ENCODE measurements at regions not wholly inside any gene's neighbourhood (a gene's known extent, or its start where the extent isn't known, plus 50 kb on each side); places are given as distances from the start of the nearest gene placed in this dataset.
A peak's percentile ranks its signal among the peaks of the same experiment; 100 is the strongest.

DNA sequence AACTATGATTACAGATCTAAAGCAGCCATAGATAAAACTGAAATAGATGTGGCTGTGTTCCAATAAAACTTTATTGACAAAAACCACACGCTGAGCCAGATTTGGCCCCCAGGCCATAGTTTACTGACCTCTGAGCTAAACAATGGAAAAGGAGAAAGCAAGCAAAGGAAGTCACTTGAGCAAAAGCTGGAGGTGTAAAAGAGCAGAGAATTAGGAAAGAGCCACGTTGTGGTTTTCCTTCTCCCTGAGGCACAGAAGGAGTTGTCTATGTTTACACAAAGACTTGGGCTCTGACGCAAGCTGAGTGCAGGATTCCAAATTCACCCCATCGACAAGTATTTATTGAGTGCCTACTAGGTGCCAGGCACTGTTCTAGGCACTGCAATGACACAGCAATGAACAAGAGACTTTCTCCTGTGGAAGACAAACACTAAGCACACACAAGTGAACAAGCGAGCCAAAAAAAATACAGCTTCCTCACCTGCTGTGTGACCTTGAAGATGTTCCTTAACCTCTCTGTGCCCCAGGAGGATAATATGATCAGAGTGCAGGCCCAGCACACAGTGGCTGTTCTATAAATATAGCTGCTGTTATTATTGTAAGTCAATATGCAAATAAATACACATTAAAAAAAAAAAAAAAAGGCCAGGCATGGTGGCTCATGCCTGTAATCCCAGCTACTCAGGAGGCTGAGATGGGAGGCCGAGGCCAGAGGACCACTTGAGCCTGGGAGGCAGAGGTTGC lies 75.4 kb upstream of the PTPN1 start (continued):
- TF ChIP-seq, protein P1, sequence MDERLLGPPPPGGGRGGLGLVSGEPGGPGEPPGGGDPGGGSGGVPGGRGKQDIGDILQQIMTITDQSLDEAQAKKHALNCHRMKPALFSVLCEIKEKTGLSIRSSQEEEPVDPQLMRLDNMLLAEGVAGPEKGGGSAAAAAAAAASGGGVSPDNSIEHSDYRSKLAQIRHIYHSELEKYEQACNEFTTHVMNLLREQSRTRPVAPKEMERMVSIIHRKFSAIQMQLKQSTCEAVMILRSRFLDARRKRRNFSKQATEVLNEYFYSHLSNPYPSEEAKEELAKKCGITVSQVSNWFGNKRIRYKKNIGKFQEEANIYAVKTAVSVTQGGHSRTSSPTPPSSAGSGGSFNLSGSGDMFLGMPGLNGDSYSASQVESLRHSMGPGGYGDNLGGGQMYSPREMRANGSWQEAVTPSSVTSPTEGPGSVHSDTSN (CRISPR knock-in tag; IDR thresholded peaks at IDR 0.05; ENCODE audit: low read depth): no peak
- TF ChIP-seq, protein P1 (tag; conservative IDR thresholded peaks at IDR 0.05; ENCODE audit: low read depth): 0 out of 2 replicates have a peak, but pooled peaks have one; percentile 23
- TF ChIP-seq NR2C2 (CRISPR knock-in tag; IDR thresholded peaks at IDR 0.05) (no peak), NR2C2 (tag; IDR thresholded peaks at IDR 0.05) (peak; percentile 16)

DNA sequence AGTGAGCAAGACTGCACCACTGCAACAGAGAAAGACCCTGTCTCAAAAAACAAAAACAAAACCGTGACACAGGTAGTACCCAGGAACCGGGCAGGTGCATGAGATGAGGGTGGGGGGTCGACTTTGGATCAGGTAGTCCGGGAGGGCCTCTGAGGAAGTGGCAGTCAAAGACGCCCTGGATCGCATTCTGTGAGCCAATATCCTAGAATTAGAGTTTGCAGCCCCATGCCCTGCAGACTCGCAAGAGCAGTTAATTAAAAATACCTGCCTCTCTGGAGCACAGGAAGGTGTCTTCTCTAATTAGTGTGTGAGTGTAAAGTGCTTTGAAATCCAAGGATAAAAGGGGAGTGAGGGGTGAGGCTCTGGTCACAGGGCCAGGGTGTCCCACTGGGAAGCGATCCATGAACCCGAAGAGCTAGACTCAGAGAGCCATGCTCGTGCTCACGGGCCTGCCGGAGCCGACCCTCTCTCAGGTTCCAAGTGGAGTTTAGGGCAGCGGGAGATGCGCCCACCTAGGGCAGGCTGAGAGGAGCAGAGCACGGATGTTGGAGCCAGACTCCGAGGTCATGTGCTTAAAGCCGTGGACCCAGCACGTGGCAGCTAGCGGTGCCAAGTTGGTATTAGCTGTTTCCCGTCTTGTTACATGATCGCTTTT lies 74.7 kb upstream of the PTPN1 start:
- Histone ChIP-seq H4K20me1 (replicated peaks; ENCODE audit: control insufficient read depth, insufficient read depth, low read length) (no peaks in the 10 kb centered on the region), H3K9me1 (ENCODE audit: control insufficient read depth, insufficient read depth, low read length) (no peaks in the 10 kb centered on the region), H3K36me3 (ENCODE audit: control insufficient read depth, insufficient read depth, low read length) (no peaks in the 10 kb centered on the region), H3K79me2 (ENCODE audit: control insufficient read depth, insufficient read depth, low read length) (no peaks in the 10 kb centered on the region), H3K4me3 (no peak overlapping the region), H2AFZ (ENCODE audit: low read depth, low read length) (no peak overlapping the region), H3K27ac (ENCODE audit: extremely low read depth, low read depth, low read length) (no peak overlapping the region), H3K4me1 (replicated peaks in 1 of 2; ENCODE audit: control insufficient read depth in 2 of 2, insufficient read depth in 2 of 2, low read length in 2 of 2) (peaks cover 37% of the 10 kb centered on the region in 2 experiments), H3K9ac (ENCODE audit: insufficient read depth in 1 of 2, low read depth in 2 of 2, low read length in 2 of 2) (peak overlapping the region in 1 of 2 experiments; percentile 49; a peak in 1 of 4 replicates), H3K9me3 (replicated peaks; ENCODE audit: control insufficient read depth, insufficient read depth, low read depth, low read length) (no peaks in the 10 kb centered on the region), H3K4me2 (ENCODE audit: insufficient read depth, low read length) (no peak overlapping the region), H3K27me3 (ENCODE audit: control insufficient read depth in 2 of 2, insufficient read depth in 2 of 2, low read length in 2 of 2) (no peaks in the 10 kb centered on the region)
- FAIRE-seq: no peak
- in situ Hi-C loops (cut with MboI) (no loop called here), intact Hi-C loops (cut with micrococcal nuclease) (no loop called here)
- CTCF ChIA-PET (ENCODE audit: low intra/inter-chr PET ratio): no interaction called here
- DNase-seq (ENCODE audit: extremely low read depth in 1 of 4, low spot score in 3 of 4): no peak
- BruUV-seq (replicated peaks): no TSS peak
- 80% methylated on average over 22 of the region's 22 CpGs for WGBS (ENCODE audit: insufficient coverage, low coverage, missing lambda C conversion rate)
- ATAC-seq: no peak
- POLR2A ChIA-PET: no interaction called here
- TF ChIP-seq YBX1 (IDR thresholded peaks at IDR 0.05) (no peak), STAT5A (IDR thresholded peaks at IDR 0.05; ENCODE audit: borderline replicate concordance, low read length) (no peak), NFATC3 (IDR thresholded peaks at IDR 0.05) (no peak), CBX3 (IDR thresholded peaks at IDR 0.05; ENCODE audit: borderline replicate concordance in 1 of 2, low read length in 2 of 2) (no peak), NEUROD1 (IDR thresholded peaks at IDR 0.05; ENCODE audit: borderline replicate concordance, low read depth, low read length, partially characterized antibody) (no peak), FOXK2 (conservative IDR thresholded peaks at IDR 0.05 in 1 of 2, IDR thresholded peaks at IDR 0.05 in 1 of 2; ENCODE audit: low read depth in 2 of 2) (no peak), MCM3 (IDR thresholded peaks at IDR 0.05) (no peak), HLTF (IDR thresholded peaks at IDR 0.05) (no peak), ZNF143 (CRISPR knock-in tag; IDR thresholded peaks at IDR 0.05) (no peak), CBX5 (IDR thresholded peaks at IDR 0.05; ENCODE audit: borderline replicate concordance, low read depth) (no peak)
- TF ChIP-seq, protein P2, sequence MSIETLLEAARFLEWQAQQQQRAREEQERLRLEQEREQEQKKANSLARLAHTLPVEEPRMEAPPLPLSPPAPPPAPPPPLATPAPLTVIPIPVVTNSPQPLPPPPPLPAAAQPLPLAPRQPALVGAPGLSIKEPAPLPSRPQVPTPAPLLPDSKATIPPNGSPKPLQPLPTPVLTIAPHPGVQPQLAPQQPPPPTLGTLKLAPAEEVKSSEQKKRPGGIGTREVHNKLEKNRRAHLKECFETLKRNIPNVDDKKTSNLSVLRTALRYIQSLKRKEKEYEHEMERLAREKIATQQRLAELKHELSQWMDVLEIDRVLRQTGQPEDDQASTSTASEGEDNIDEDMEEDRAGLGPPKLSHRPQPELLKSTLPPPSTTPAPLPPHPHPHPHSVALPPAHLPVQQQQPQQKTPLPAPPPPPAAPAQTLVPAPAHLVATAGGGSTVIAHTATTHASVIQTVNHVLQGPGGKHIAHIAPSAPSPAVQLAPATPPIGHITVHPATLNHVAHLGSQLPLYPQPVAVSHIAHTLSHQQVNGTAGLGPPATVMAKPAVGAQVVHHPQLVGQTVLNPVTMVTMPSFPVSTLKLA (conservative IDR thresholded peaks at IDR 0.05): no peak
- TF ChIP-seq, protein P3, sequence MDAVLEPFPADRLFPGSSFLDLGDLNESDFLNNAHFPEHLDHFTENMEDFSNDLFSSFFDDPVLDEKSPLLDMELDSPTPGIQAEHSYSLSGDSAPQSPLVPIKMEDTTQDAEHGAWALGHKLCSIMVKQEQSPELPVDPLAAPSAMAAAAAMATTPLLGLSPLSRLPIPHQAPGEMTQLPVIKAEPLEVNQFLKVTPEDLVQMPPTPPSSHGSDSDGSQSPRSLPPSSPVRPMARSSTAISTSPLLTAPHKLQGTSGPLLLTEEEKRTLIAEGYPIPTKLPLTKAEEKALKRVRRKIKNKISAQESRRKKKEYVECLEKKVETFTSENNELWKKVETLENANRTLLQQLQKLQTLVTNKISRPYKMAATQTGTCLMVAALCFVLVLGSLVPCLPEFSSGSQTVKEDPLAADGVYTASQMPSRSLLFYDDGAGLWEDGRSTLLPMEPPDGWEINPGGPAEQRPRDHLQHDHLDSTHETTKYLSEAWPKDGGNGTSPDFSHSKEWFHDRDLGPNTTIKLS (IDR thresholded peaks at IDR 0.05; ENCODE audit: borderline replicate concordance, low read depth): no peak

Data from K562 (cell line).